Activated CD8-positive, alpha-beta memory T cell treated with anti-CD3 and anti-CD28 coated beads, Interleukin-2, amount 50 U/mL, for 48 hours (primary cell): ENCODE measurements at regions not wholly inside any gene's neighbourhood (a gene's known extent, or its start where the extent isn't known, plus 50 kb on each side); places are given as distances from the start of the nearest gene placed in this dataset.

ENCODE experiments used
- DNase-seq: peaks from one replicate; pipeline ENCODE4 v3.0.0-alpha.2; 2020

GRCh38 chr22:44366372-44367300 is 53.9 kb upstream of the SHISAL1 start:
- DNase-seq: no peak

DNA sequence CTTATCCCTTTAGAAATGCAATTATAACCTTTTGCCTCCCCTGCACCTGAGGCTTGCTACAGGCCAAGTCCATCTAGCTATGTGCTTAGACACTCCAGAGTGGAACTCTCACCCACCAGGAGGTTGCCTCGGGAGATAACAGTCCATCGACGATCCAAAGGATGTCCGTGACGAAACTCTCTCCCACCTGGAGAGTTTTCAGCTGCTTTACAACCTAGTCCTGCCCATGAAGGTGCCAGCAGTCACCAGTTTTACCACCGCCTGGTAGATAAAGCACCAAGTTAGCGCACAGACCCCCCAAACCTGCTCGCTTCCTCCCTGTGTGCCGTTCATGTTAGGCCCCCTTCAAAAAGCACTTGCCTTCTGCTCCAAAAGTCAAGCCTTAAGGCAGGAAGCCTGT is 53.1 kb upstream of the SHISAL1 start:
- DNase-seq: no peak

- DNase-seq: no peak
Observed at GRCh38 chr22:44365191-44365590, 52.4 kb upstream of the SHISAL1 start.

DNA sequence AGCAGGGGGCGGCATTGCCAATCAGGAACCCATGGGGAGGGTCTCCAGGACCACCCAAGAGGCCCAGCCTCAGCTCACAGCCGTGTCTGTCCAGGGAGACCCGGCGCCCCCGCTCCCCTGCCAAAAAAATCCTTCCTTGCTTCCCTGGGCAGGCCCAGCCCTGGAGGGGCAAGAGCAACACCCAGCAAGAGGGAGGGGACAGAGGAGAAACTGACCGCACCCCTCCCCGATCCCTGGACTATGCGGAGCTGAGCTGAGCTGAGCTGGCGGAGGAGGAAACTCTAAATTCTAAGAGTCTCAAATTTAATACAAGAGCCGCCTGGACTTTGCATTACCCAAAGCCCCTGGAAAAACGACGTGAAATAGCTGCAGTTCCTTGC is 52.0 kb upstream of the SHISAL1 start:
- no peak for DNase-seq

DNA sequence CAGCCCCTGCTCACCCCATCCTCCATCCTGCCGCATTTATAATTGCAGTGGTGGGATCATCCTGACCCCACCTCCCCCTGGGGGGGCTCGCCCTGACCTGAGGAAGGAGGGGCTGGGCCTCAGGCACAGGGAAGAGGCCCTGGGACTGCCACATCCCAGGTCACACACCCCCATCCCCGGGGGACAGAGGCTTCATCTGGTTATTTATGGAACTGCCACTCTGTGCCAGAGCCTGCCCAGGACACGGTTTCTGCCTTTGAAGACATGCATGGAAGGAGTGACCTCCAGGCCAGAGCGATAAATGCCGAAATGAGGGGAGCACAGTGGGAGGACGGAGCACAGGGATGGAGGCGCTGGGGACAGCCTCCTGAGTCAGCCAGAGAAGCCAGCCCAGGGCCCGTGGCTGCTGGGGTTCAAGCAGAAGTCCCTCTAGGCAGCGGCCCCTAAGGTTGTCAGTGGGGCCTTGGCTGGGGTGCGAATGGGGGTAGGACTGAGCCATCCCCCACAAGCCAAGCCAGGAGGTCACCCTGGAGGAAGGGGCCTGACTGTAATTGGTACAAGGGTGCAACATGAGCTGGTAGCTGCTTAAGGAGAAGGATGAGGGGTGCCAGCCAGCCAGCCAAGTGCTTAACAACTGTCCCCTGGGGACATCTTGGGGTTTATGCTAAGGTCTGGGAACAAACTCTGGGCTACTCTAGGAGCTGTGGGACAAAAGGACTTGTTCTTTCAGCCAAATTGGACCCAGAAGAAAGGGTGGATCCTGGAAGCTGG is 51.4 kb upstream of the SHISAL1 start:
- no peak for DNase-seq

GRCh38 chr22:44363013-44363979 is 50.5 kb upstream of the SHISAL1 start:
- DNase-seq: no peak

DNA sequence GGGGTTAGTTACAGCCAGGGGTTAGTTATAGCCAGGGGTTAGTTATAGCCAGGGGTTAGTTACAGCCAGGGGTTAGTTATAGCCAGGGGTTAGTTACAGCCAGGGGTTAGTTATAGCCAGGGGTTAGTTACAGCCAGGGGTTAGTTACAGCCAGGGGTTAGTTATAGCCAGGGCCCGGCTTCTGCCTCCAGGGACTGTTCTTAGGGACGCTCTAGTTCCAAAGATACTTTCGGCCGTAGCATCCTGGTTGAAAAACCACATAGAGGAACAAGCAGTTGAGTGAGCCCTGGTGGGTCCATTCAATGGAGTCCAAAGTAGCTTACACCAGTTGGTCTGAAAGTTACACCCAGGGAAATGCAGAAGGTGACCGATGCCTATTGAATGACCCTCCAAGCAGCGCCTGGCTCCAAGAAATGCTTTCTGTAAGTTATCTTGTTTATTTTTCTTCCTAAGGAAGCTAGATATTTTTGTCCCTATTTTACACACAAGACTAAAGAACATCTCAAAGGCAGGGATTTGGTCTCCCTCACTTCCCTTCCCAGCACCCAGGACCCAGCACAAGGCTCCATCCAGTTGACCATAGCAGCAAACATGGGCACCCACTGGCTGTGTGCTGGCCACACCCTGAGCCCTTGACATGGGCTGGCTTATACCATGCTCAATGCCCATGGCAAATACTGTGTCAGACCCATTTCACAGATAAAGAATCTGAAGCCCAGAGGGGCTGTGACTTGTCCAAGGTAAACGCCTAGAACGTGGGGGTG is 49.7 kb upstream of the SHISAL1 start:
- no peak for DNase-seq
